Brain microvascular endothelial cell (primary cell): ENCODE measurements at regions not wholly inside any gene's neighbourhood (a gene's known extent, or its start where the extent isn't known, plus 50 kb on each side); places are given as distances from the start of the nearest gene placed in this dataset.
A peak's percentile ranks its signal among the peaks of the same experiment; 100 is the strongest.

Source experiments
- DNase-seq: peaks from one replicate; pipeline ENCODE4 v3.0.0-alpha.2; 2020
- H3K27ac ChIP-seq: fragments of 250-450 bp; sonication (Bioruptor Pico); 2 replicates; pipeline ENCODE4 v1.5.1; 2020; ENCODE audit warnings: mild to moderate bottlenecking, moderate library complexity
- H3K27me3 ChIP-seq: fragments of 250-450 bp; sonication (Bioruptor Pico); replicated peaks from 2 replicates; pipeline ENCODE4 v1.5.1; 2020; ENCODE audit warnings: mild to moderate bottlenecking
- H3K36me3 ChIP-seq: fragments of 250-450 bp; sonication (Bioruptor Pico); replicated peaks from 2 replicates; pipeline ENCODE4 v1.5.1; 2020; ENCODE audit warnings: mild to moderate bottlenecking
- H3K4me3 ChIP-seq: 2 replicates; pipeline ENCODE4 v1.5.1; 2011; ENCODE audit warnings: low read depth, mild to moderate bottlenecking, control low read depth, low read length, moderate library complexity
- in situ Hi-C: cut with HindIII; loops from 2 replicates; pipeline ENCODE4 v1.10.0; 2017; ENCODE audit warnings: low sequenced_read_pairs, low pct_ligation_motif_present
- TF ChIP-seq, protein P1 (sequence below): IDR thresholded peaks from 2 replicates; pipeline ENCODE4 v1.5.1; 2011; ENCODE audit warnings: low read depth, mild to moderate bottlenecking, moderate library complexity, low read length, control low read depth, inconsistent platforms; ENCODE audit errors: missing control alignments

DNA sequence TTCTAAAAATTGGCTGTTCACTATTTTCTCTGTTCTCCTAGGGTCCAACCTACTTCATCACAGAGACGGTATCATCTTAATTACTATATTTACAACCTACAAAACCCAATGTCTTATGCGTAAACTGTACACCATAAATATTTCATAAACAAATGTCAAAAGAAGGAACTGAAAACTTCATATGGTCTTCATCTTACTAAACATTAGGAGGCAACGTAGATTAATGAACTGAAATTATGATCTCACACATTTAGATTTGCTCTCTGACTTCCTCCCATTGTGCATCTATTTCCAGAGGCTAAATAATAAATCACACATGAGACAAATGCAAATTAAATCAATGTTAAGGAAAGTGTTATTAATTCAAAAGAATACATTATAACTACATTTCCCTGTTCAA is 1850.6 kb upstream of the SEL1L start:
- no peak overlapping the region for H3K4me3 ChIP-seq
- no peak overlapping the region for H3K27ac ChIP-seq
- no peak for DNase-seq
- no peaks in the 10 kb centered on the region for H3K36me3 ChIP-seq
- in situ Hi-C loops: no loop called here
- no peaks in the 10 kb centered on the region for H3K27me3 ChIP-seq
- TF ChIP-seq, protein P1, sequence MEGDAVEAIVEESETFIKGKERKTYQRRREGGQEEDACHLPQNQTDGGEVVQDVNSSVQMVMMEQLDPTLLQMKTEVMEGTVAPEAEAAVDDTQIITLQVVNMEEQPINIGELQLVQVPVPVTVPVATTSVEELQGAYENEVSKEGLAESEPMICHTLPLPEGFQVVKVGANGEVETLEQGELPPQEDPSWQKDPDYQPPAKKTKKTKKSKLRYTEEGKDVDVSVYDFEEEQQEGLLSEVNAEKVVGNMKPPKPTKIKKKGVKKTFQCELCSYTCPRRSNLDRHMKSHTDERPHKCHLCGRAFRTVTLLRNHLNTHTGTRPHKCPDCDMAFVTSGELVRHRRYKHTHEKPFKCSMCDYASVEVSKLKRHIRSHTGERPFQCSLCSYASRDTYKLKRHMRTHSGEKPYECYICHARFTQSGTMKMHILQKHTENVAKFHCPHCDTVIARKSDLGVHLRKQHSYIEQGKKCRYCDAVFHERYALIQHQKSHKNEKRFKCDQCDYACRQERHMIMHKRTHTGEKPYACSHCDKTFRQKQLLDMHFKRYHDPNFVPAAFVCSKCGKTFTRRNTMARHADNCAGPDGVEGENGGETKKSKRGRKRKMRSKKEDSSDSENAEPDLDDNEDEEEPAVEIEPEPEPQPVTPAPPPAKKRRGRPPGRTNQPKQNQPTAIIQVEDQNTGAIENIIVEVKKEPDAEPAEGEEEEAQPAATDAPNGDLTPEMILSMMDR: no peak

DNA sequence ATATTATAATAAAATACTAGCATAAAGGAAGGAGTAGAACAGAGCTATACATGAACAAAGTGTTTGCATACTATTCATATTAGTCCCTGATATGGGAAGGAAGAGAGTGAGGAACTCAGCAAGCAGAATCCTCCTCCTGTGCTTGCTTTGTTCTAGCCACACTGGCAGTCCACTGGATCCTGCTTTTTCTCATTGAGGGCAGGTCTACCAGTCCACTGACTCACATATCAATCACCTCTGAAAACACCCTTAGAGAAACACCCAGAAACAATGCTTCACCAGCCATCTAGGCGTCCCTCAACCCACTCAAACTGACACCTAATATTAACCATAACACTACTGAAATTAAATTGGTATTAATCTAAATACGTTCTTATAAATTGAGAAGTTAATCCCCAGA is 1861.7 kb upstream of the SEL1L start:
- Histone ChIP-seq H3K27ac (no peak overlapping the region), H3K27me3 (no peaks in the 10 kb centered on the region), H3K4me3 (no peak overlapping the region), H3K36me3 (no peaks in the 10 kb centered on the region)
- in situ Hi-C loops: no loop called here
- TF ChIP-seq, protein P1: no peak
- no peak for DNase-seq

DNA sequence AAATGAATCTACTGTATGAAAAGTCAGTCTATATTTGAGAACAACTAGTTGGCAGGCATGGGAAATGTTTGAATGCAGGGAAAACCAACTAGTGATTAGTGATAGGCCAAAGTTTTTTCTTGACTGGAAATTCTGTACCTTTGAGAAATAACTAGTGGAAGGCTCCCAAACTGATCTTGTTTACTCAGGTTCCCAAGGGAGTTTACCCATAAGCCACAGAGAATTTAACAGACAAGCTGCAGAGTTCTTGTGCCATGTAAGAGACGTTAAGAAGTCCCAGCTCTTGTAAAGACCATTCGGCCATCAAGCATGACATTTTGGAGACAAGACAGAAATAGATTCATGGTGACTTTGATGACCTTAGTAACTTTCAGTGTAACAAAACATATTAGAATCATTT is 1882.8 kb upstream of the SEL1L start:
- in situ Hi-C loops: no loop called here
- DNase-seq: no peak
- H3K36me3 ChIP-seq: no peaks in the 10 kb centered on the region
- TF ChIP-seq, protein P1: no peak
- no peak overlapping the region for H3K4me3 ChIP-seq
- no peak overlapping the region for H3K27ac ChIP-seq
- no peaks in the 10 kb centered on the region for H3K27me3 ChIP-seq

DNA sequence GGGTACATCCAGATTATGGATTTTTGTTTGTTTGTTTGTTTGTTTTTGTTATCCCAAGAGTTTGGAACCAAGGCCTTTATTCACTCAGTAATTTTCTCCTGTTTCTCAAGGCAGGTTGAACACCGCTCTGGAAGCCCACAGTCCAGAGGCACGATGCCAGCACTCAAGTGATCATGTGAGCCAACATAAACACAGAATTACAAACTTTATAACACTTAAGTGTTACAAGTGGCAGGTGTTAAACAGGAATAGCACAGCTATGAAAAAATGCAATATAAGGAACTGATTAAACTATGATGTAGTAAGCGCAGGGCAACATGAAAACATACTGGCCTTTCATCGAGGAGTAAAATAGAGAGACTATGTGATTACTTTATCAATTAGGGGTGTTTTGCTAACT is 1885.8 kb upstream of the SEL1L start:
- TF ChIP-seq, protein P1: no peak
- no peaks in the 10 kb centered on the region for H3K36me3 ChIP-seq
- DNase-seq: no peak
- H3K27ac ChIP-seq: no peak overlapping the region
- no peak overlapping the region for H3K4me3 ChIP-seq
- H3K27me3 ChIP-seq: no peaks in the 10 kb centered on the region
- in situ Hi-C loops: no loop called here

DNA sequence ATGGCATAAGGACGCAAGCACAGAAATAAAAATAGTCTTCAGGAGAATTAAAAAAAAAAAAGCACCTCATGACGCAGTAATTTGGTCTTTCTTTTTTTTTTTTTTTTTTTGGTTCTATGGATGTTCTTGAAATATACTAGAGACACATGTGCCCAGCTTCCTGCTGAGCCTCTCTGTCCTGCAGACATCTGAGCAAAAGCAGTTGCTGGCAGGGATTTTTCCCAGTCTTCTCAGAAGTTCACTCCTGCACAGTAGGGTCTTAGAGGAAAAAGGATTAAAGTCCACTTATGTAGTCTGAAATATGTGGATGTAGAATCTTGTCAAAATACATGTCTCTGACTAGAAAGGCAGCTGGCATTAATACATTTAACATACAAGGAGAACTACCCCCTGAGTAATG is 1888.1 kb upstream of the SEL1L start:
- Histone ChIP-seq H3K36me3 (no peaks in the 10 kb centered on the region), H3K27ac (no peak overlapping the region), H3K27me3 (no peaks in the 10 kb centered on the region), H3K4me3 (no peak overlapping the region)
- in situ Hi-C loops: no loop called here
- DNase-seq: no peak
- TF ChIP-seq, protein P1: no peak

DNA sequence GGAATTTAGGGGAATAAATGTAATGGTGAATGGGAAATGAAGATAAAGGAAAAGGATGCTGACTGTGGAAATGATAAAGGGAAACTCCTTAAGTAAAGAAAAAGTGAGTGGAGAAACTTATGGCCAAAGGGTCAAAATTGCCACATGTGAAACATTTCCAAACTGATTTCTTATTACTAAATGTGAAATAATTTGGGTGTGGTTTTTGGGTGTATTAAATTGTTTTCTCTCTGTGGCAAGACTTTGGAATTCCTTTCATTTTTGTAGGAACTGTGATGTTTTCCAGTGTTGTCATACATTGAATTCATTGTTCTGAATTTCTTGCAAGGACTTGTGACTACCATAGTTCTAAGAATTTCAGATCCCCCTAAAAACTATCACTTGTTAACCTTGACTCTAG is 1891.5 kb upstream of the SEL1L start:
- H3K36me3 ChIP-seq: no peaks in the 10 kb centered on the region
- DNase-seq: no peak

More for the DNA sequence above, 1891.5 kb upstream of the SEL1L start:
- in situ Hi-C loops: no loop called here
- H3K27me3 ChIP-seq: no peaks in the 10 kb centered on the region
- no peak overlapping the region for H3K4me3 ChIP-seq
- peak overlapping the region; percentile 43 for H3K27ac ChIP-seq
- TF ChIP-seq, protein P1: no peak
